CD4-positive, alpha-beta T cell treated with Interleukin-10 for 1 hour (primary cell): ENCODE measurements at regions not wholly inside any gene's neighbourhood (a gene's known extent, or its start where the extent isn't known, plus 50 kb on each side); places are given as distances from the start of the nearest gene placed in this dataset.
"Not testable (repeated sequence)": the region's sequence is repeated elsewhere in the genome, so short reads cannot be mapped to it uniquely, and the experiment has no call there.

Source experiments
- DNase-seq: peaks from one replicate; pipeline ENCODE4 v3.0.0-alpha.2; 2020

GRCh38 chr7:24141874-24142509, 142.0 kb upstream of the NPY start:
- no peak for DNase-seq

GRCh38 chr7:24143547-24143946, 140.4 kb upstream of the NPY start:
- no peak for DNase-seq

GRCh38 chr7:24151944-24152343, 132.0 kb upstream of the NPY start:
- no peak for DNase-seq

GRCh38 chr7:24152356-24152755, 131.6 kb upstream of the NPY start:
- DNase-seq = no peak

GRCh38 chr7:24152877-24153472, 131.0 kb upstream of the NPY start:
- DNase-seq = no peak

- DNase-seq = no peak
Measured at GRCh38 chr7:24157666-24158065, 126.3 kb upstream of the NPY start.

- DNase-seq = no peak
Measured at GRCh38 chr7:24158975-24159374, 125.0 kb upstream of the NPY start.

- DNase-seq = no peak
Measured at GRCh38 chr7:24164401-24164800, 119.6 kb upstream of the NPY start.

- no peak for DNase-seq
Measured at GRCh38 chr7:24169077-24169624, 114.8 kb upstream of the NPY start.

- DNase-seq = not testable (repeated sequence)
Measured at GRCh38 chr7:24171951-24172350, 112.0 kb upstream of the NPY start.

GRCh38 chr7:24172856-24173255, 111.1 kb upstream of the NPY start:
- DNase-seq = no peak

GRCh38 chr7:24175603-24176002, 108.4 kb upstream of the NPY start:
- no peak for DNase-seq

GRCh38 chr7:24178811-24179570, 105.0 kb upstream of the NPY start:
- DNase-seq = no peak

- no peak for DNase-seq
Measured at GRCh38 chr7:24191362-24191761, 92.6 kb upstream of the NPY start.

- DNase-seq = no peak
Measured at GRCh38 chr7:24192053-24192452, 91.9 kb upstream of the NPY start.

GRCh38 chr7:24192691-24193090, 91.3 kb upstream of the NPY start:
- DNase-seq = no peak

- no peak for DNase-seq
Measured at GRCh38 chr7:24197852-24198251, 86.1 kb upstream of the NPY start.

GRCh38 chr7:24199978-24200377, 84.0 kb upstream of the NPY start:
- DNase-seq = peak; percentile 40

GRCh38 chr7:24200407-24200966, 83.5 kb upstream of the NPY start:
- DNase-seq = no peak

- DNase-seq = no peak
Measured at GRCh38 chr7:24201226-24201625, 82.8 kb upstream of the NPY start.

- DNase-seq = no peak
Measured at GRCh38 chr7:24212073-24212472, 71.9 kb upstream of the NPY start.

- no peak for DNase-seq
Measured at GRCh38 chr7:24213311-24213710, 70.7 kb upstream of the NPY start.

- no peak for DNase-seq
Measured at GRCh38 chr7:24214670-24215069, 69.3 kb upstream of the NPY start.
